ENCODE measurements at regions not wholly inside any gene's neighbourhood (a gene's known extent, or its start where the extent isn't known, plus 50 kb on each side); places are given as distances from the start of the nearest gene placed in this dataset.

DNA sequence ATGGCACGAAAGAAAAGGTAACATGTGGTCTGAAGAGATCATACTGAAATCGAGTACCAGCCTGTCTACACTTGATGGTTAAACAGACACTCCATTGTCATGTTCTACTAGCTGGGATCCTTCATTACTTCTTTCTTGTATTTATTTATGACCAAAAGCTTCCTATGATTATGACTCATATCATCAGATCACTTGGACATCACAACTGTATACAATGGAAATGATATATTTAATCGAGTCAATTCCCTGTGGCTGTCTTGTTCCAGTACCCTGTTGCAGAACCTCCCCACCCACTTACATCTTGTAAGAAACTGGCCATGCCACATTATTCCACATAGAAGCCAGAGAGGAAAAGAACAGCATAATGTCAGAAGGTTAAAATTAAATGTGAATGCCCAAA lies 358.9 kb downstream of the ZEB2 start:
- no peak for DNase-seq (ENCODE audit: low read depth in 3 of 3)

DNA sequence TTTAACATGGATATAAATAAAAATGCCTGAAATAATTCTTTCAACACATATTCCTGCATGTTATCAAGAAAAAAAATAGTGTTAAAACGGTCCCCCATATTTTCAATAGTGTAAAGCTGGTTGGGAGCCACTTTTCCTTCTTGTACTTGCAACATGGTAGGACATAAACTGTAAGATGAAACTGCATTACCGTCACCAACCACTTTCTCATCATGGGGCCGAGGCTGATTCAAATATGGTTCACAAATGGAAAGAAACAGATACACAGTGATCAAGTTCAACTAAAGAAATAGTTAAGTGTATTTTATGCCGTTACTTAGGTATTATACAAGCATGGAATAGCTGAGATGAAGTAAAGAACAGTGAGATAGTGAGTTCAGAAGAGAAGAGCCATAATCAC lies 360.7 kb downstream of the ZEB2 start:
- no peak for DNase-seq (ENCODE audit: low read depth in 3 of 3)

DNA sequence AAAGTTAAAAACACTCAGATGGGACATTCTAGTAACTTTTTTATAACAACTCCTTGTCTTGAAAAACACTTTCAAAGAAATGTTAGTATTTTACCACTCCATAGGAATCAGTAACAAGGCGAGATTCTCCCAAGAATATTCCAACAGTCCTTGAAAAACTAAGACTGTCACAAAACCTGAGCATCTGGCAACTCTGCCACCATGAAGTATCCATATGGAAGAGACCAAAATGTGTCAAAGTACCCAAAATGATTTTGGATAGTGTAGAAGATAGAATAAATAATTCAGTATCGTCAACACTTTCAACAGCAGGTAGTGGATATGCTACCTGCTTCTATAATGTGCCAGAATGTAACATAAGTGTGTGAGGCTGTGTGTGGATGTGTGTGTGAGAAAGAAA lies 361.8 kb downstream of the ZEB2 start:
- DNase-seq (ENCODE audit: low read depth in 3 of 3), result no peak

- no peak for DNase-seq (ENCODE audit: low read depth in 3 of 3)
Observed at GRCh38 chr2:144156736-144157640, 362.9 kb downstream of the ZEB2 start.

DNA sequence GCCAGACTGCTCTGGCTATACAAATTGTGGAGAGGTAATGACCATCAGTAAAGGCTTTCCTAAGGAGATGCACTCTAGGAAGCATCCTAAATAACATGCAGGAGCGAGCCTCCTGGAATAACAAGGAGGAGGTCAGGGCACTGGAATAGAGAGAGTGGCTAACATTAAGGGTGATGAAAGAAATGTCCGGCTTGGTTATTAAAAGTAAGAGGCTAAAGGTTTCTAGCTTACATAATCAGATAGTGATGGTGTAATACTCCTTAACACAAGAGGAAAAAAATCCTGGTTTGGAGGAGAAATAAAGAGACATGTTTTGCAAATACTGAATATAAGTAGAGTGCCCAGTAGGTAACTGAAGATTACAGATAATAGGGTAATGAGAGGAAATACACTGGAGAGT lies 365.7 kb downstream of the ZEB2 start:
- no peak for DNase-seq (ENCODE audit: low read depth in 3 of 3)

DNA sequence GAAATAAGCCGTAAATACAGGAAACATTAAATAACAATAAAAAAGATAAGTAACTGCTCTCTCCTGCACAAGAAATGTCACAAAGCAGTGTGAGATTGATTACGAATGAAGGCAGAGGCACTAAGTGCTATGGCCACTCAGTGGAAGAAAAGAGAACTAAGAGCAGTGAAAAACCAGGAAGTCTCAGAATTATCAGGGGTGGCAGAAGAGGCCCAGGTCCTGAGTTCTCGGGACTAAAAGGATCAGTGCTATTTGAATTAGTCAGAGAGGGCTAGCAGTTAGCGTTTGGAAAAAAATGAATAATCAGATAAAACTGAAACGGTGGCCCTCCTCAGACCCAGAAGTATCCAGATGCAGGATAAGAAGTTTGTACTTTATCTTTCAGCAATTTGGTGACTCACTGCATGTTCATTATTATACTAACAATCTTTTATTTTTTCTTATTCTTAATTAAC lies 367.1 kb downstream of the ZEB2 start:
- no peak for DNase-seq (ENCODE audit: low read depth in 3 of 3)

DNA sequence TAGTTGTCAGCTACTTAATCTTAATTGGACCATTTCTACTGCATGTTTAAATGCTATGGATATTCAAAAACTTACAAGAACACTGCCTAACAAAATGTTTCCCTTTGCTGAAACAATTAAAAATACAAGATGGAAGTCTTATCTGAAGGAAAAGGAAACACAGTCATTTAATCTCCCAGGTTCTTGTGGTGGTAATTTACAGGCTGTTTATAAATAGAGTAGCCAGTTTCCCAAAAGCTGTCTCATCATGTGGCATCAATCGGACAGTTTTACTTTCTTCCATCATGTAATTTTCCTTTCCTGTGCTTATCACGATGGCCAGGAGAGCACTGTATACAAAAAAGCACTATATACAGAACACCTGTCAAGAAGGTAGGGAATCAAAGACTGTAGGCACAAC lies 368.1 kb downstream of the ZEB2 start:
- DNase-seq (ENCODE audit: low read depth in 3 of 3), result no peak

DNA sequence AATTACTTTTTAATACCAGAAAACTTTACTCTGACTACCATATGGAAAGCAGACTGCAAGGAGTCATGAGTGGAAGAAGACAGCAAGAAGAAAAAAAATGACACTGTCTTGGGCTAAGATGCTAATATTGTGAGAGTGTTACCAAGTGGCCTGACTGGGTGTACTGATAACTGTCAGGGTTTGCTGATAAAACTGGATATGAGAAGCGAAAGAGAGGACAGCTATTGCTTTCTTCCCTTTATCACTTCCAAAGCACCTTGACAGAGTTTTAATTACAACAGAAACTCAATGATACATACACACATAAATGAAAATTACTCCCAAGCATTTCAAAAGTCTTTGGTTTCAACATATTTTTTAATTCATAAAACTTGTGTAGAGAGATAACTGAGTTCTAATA lies 368.5 kb downstream of the ZEB2 start:
- no peak for DNase-seq (ENCODE audit: low read depth in 3 of 3)

GRCh38 chr2:144147356-144147755 lies 372.6 kb downstream of the ZEB2 start:
- DNase-seq (ENCODE audit: low read depth in 3 of 3), result no peak

DNA sequence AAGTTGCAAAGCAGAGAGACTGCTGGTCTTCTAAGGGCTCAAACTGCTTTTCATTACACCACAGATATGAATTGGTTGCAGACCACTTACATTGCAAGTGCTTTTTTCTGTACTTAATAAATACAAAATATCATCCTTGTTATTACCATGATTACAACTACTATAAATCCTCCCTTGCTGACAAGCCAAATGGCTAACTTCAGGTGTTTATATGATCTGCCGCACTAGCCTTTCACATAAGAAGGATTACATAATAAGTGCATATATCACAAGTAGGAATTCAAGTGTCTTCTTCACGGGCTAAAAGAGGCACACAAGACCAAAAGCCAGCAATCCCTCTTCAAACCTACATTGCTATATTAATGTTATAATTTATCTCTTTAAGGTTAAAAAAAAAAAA lies 373.0 kb downstream of the ZEB2 start:
- no peak for DNase-seq (ENCODE audit: low read depth in 3 of 3)

GRCh38 chr2:144146076-144146475 lies 373.8 kb downstream of the ZEB2 start:
- DNase-seq (ENCODE audit: low read depth in 3 of 3), result no peak

DNA sequence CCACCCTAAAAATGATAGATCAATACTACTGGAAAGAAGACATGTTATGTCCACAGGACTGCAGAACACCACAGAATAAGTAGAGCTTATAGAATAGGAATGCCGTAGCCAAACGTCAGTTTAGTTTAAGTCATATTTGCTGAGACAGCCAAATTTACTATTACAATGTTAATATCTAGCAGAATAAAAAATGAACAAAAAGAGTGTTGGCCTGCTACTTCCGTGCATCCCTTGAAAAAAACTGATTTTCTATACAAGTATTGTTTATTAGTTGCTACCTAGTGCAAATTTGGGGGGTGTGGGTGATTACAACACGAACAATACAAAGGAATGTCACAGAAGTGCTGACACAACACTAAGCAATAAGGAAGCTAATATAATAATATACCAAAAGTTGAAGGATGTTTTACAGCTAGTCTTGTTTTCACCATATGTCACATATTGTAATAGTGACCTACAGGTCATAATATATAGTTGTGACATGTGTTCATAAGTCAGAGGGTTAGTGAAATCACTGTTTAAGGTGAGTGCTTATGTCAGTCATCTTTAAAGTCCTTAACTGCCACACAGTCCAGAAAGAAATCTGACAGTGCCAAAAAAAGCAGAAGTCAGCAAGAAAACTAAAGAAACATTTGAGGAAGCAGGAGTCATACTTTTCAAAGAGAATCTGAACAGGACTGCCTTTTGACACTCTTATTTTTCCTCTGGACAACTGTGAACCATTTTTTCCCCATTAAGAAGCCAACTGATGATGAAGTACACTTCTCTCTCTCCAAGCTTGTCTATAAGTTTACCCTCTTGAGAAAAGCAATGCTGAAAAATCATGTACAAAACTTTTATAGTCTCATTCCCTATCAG lies 376.4 kb downstream of the ZEB2 start:
- DNase-seq (ENCODE audit: low read depth in 3 of 3), result no peak

DNA sequence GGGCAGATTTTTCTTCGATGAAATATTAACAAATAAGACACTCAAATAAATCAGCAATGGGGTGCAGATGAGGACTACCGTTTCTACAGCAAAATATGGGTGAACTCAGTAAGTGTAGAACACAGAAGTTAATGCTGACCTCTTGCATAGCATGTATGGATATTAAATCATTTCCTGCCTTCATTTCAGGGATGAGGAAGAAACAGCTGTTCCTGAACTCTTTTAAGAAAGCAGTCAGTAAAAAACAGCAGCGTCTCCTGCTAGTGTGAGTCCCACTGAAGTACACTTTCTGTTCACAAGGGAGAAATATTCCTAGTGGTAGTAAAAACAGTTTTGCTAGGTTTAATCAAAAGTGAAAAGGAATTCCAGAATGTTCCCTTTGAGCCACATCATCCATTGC lies 379.0 kb downstream of the ZEB2 start:
- no peak for DNase-seq (ENCODE audit: low read depth in 3 of 3)

DNA sequence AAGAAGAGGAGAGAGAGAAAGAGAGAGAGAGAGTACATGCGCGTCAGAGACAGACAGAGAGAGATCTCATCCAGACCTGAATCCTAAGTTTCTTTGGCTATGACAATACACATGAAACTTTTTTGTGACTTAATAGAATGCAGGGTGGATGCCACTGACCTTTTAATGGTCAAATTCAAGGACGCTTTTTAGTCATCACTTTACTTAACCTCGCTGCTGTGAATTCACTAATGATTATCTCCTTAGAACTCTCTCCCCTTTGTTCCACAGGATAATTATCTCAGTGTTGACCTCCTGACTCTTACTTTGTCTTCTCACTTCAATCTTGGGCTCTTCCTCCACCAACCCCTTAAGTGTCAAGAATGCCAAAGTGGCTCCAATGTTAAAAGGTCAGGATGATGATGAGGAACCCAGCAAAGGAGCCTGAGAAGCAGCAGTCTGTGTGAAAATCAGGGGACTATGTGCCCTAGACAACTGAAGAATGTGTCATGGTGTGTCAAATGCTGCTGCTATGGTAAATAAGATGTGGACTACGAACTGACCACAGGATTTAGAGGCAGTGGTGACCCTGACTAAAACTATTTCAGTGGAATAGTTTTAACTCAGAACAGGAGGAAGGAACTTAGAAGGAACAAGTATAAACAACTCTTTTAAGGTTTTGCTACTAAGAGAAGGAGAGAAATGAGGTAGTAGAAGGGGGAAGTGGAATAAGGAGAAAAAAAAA lies 382.1 kb downstream of the ZEB2 start:
- DNase-seq (ENCODE audit: low read depth in 3 of 3), result no peak

GRCh38 chr2:144137272-144137671 lies 382.6 kb downstream of the ZEB2 start:
- no peak for DNase-seq (ENCODE audit: low read depth in 3 of 3)

DNA sequence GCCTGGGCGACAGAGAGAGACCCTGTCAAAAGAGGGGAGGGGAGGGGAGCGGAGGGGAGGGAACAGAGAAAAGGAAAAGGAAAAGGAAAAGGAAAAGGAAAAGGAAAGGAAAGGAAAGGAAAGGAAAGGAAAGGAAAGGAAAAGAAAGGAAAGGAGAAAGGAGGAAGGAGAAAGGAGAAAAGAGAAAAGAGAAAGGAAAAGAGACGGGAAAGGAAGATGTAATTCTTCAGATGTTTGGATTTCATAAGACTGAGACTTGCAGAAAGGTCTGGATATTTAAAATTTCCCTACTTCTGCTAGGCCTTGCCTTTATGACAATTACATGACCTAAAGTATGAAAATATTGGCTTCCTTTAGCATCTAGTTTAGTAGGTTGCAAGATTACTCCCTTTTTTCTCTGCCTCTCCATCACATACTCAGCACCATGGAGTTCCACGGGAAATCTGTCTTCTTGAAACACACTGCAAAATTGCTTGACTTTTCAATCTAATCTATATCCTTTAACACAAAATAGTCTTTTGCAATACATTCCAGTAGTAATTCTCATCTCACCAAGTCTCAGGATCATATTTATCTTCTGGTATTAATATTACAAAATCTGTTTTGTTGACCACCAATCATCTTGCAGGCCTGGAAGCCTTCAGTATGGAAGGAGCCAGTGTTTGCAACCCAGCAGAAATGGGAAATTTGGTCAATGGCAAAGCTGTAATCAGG lies 383.5 kb downstream of the ZEB2 start:
- no peak for DNase-seq (ENCODE audit: low read depth in 3 of 3)

DNA sequence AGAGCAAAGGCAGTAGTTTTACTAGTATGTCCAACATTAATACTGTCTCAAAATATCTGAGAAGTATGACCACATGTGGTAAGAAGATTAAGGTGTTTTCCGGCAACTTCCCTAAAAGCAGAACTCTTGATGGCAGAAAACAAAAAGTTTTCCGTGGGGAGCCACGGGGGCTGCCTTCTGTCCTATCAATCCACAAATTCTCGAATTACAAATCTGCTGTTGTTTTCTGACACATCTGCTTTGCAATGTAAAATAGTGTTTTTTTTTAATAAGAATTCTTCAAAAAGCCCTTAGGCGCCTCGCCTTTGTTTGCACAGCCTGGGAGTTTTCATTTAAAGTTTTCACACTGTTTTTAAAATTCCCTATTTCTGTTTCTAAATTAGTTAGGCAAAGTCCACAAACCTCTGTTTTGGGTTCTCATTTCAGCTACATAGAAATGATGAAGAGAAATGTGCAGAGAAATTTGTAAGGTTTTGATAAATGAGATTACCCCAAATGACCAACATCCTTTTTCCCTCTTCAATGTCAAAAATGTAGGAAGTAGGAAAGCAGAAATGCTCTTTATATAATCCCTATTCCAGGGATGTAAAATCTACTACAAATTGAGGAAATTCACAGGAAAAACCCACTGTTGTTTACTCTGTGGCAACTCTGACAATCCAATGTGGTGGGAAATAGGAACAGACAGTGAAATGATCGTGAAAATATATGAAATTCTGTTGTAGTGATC lies 385.8 kb downstream of the ZEB2 start:
- no peak for DNase-seq (ENCODE audit: low read depth in 3 of 3)

DNA sequence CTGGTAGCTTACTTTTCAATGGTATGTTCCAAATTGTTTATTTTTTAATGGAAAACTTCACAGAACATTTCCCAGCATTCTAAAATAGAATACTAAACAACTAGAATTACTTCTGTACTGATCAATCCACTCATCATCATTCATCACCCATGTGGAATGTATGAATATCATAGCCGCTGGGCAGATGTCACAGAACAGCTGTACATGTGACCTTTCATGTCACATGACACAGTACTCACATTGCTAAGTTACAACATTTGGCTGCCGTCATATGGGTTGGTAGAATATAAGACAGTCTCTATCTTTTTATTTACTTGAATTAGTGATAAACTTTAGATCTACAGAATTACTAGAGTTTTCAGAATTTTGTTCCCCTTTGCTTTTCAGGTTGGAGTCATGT lies 387.6 kb downstream of the ZEB2 start:
- no peak for DNase-seq (ENCODE audit: low read depth in 3 of 3)

DNA sequence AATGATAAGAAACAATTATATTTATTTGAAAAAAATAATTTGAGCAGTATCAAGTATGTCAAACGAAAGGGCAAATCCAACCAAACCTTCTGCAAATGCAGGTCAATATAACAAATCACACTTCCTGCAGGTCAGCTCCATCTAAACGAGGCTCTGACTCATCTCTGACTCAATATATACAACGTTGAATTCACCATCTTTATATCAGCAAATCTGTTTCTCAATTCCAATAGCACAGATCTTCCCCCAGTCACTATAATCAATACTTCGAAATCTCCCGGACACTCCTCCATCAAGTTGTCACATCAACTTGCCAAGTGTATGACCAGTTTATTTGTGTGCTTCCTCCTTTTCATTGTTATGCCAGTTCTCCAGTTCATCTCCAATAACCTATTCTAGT lies 388.9 kb downstream of the ZEB2 start:
- DNase-seq (ENCODE audit: low read depth in 3 of 3), result no peak

- DNase-seq (ENCODE audit: low read depth in 3 of 3), result no peak
Observed at GRCh38 chr2:144130551-144130950, 389.4 kb downstream of the ZEB2 start.
